WTC11 (cell line): ENCODE measurements at regions not wholly inside any gene's neighbourhood (a gene's known extent, or its start where the extent isn't known, plus 50 kb on each side); places are given as distances from the start of the nearest gene placed in this dataset.

ENCODE experiments used
- ATAC-seq: fragments of 200-7000 bp; cut with Tn5 transposase; 2 replicates; pipeline ENCODE4 v1.10.0; 2021; ENCODE audit warnings: mild to moderate bottlenecking, moderate library complexity
- CTCF ChIA-PET: fragments of 300-600 bp; sonication (Branson Sonifier 250); formaldehyde crosslinking; loops from one replicate; lab custom pipeline; 2021; ENCODE audit warnings: antibody characterized with exemption; lab: Charles Lee
- POLR2A ChIA-PET: fragments of 350-600 bp; sonication (Branson Sonifier 250); formaldehyde crosslinking; loops from one replicate; lab custom pipeline; 2021; ENCODE audit warnings: antibody characterized with exemption; lab: Charles Lee
- DNase-seq: peaks from one replicate; pipeline ENCODE4 v3.0.0; 2021; ENCODE audit warnings: low spot score
- H3K27ac Mint-ChIP-seq: 2 replicates; pipeline ENCODE4 v1.8.0; 2021; ENCODE audit warnings: mixed read lengths
- H3K27me3 Mint-ChIP-seq: 2 replicates; pipeline ENCODE4 v1.8.0; 2021; ENCODE audit warnings: low read depth, mild to moderate bottlenecking, moderate library complexity, mixed read lengths
- H3K36me3 Mint-ChIP-seq: 2 replicates; pipeline ENCODE4 v1.8.0; 2021; ENCODE audit warnings: mixed read lengths
- H3K4me1 Mint-ChIP-seq: 2 replicates; pipeline ENCODE4 v1.8.0; 2022; ENCODE audit warnings: mixed read lengths
- H3K4me3 Mint-ChIP-seq: 2 replicates; pipeline ENCODE4 v1.8.0; 2021; ENCODE audit warnings: mild to moderate bottlenecking, moderate library complexity, mixed read lengths
- H3K9me3 Mint-ChIP-seq: 2 replicates; pipeline ENCODE4 v1.8.0; 2021; ENCODE audit warnings: mixed read lengths
- ATF1 ChIP-seq: sonication (generic); formaldehyde crosslinking; IDR thresholded peaks from 2 replicates; pipeline ENCODE4 v1.8.1; 2023; ENCODE audit warnings: mild to moderate bottlenecking, moderate library complexity, missing genetic modification reagents
- CREB1 ChIP-seq: sonication (generic); formaldehyde crosslinking; IDR thresholded peaks from 2 replicates; pipeline ENCODE4 v1.8.0; 2023; ENCODE audit warnings: mild to moderate bottlenecking, missing genetic modification reagents
- CREM ChIP-seq: sonication (generic); formaldehyde crosslinking; IDR thresholded peaks from 2 replicates; pipeline ENCODE4 v1.8.1; 2022; ENCODE audit warnings: mild to moderate bottlenecking, missing genetic modification reagents, moderate library complexity
- GABPB1 ChIP-seq: sonication (generic); formaldehyde crosslinking; IDR thresholded peaks from 2 replicates; pipeline ENCODE4 v1.8.1; 2023; ENCODE audit warnings: mild to moderate bottlenecking, missing genetic modification reagents
- HMGA2 ChIP-seq: fragments of 250-450 bp; sonication (Bioruptor Pico); IDR thresholded peaks from 2 replicates; pipeline ENCODE4 v1.4.0; 2021; ENCODE audit warnings: mild to moderate bottlenecking, moderate library complexity
- NFE2L1 ChIP-seq: sonication (generic); formaldehyde crosslinking; IDR thresholded peaks from 2 replicates; pipeline ENCODE4 v1.8.1; 2023; ENCODE audit warnings: missing genetic modification reagents
- NFYB ChIP-seq: sonication (generic); formaldehyde crosslinking; conservative IDR thresholded peaks from 2 replicates; pipeline ENCODE4 v1.8.0; 2022; ENCODE audit warnings: low read depth, missing genetic modification reagents
- NR2C2 ChIP-seq: sonication (generic); formaldehyde crosslinking; IDR thresholded peaks from 2 replicates; pipeline ENCODE4 v1.8.0; 2022; ENCODE audit warnings: mild to moderate bottlenecking, missing genetic modification reagents
- OVOL2 ChIP-seq: fragments of 250-450 bp; sonication (Bioruptor Pico); IDR thresholded peaks from 2 replicates; pipeline ENCODE4 v1.9.0; 2021; ENCODE audit warnings: mild to moderate bottlenecking, borderline replicate concordance
- TEAD4 ChIP-seq: sonication (generic); formaldehyde crosslinking; IDR thresholded peaks from 2 replicates; pipeline ENCODE4 v1.8.0; 2022; ENCODE audit warnings: mild to moderate bottlenecking, missing genetic modification reagents
- ZNF423 ChIP-seq: fragments of 250-450 bp; sonication (Bioruptor Pico); IDR thresholded peaks from 2 replicates; pipeline ENCODE4 v2.1.2; 2022; ENCODE audit warnings: mild to moderate bottlenecking, moderate library complexity
- ZNF671 ChIP-seq: fragments of 250-450 bp; sonication (Bioruptor Pico); IDR thresholded peaks from 2 replicates; pipeline ENCODE4 v1.8.0; 2021; ENCODE audit warnings: mild to moderate bottlenecking
- TF ChIP-seq, protein P1 (sequence below): sonication (generic); formaldehyde crosslinking; IDR thresholded peaks from 2 replicates; pipeline ENCODE4 v1.8.0; 2022; ENCODE audit warnings: mild to moderate bottlenecking, missing genetic modification reagents
- TF ChIP-seq, protein P2 (sequence below): fragments of 250-450 bp; sonication (Bioruptor Pico); IDR thresholded peaks from 2 replicates; pipeline ENCODE4 v2.1.2; 2022; ENCODE audit warnings: mild to moderate bottlenecking, moderate library complexity
- TF ChIP-seq, protein P3 (sequence below): sonication (generic); formaldehyde crosslinking; IDR thresholded peaks from 2 replicates; pipeline ENCODE4 v1.8.1; 2023; ENCODE audit warnings: mild to moderate bottlenecking, moderate library complexity, missing genetic modification reagents
- TF ChIP-seq, protein P4 (sequence below): sonication (generic); formaldehyde crosslinking; IDR thresholded peaks from 2 replicates; pipeline ENCODE4 v1.8.1; 2022; ENCODE audit warnings: low read depth, missing genetic modification reagents, borderline replicate concordance
- TF ChIP-seq, protein P5 (sequence below): sonication (generic); formaldehyde crosslinking; IDR thresholded peaks from 2 replicates; pipeline ENCODE4 v1.8.1; 2023; ENCODE audit warnings: mild to moderate bottlenecking, missing genetic modification reagents
- TF ChIP-seq, protein P6 (sequence below): fragments of 250-450 bp; sonication (Bioruptor Pico); IDR thresholded peaks from 2 replicates; pipeline ENCODE4 v1.9.0; 2021; ENCODE audit warnings: mild to moderate bottlenecking
- TF ChIP-seq, protein P7 (sequence below): sonication (generic); formaldehyde crosslinking; conservative IDR thresholded peaks from 2 replicates; pipeline ENCODE4 v1.8.1; 2022; ENCODE audit warnings: mild to moderate bottlenecking, missing genetic modification reagents

DNA sequence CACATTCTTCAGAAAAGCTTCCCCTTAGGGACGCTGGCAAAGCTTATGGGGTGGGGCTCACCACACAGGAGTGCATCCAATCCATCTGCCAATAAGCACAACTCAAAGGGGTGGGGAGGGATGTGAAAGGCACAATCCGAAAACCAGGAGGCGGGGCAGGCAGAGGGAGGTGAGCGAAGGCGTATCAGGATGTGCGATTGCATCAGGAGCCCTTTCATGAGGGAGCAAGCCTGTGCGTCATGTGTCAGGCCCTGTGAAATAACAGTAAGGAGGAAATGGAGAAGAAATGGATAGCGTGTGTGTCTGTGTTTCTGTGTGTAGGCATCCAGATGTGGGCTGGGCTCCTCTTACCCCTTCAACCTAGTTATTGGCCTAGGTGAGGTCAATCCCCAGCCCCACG lies 382.4 kb upstream of the CDH4 start:
- TF ChIP-seq, protein P1, sequence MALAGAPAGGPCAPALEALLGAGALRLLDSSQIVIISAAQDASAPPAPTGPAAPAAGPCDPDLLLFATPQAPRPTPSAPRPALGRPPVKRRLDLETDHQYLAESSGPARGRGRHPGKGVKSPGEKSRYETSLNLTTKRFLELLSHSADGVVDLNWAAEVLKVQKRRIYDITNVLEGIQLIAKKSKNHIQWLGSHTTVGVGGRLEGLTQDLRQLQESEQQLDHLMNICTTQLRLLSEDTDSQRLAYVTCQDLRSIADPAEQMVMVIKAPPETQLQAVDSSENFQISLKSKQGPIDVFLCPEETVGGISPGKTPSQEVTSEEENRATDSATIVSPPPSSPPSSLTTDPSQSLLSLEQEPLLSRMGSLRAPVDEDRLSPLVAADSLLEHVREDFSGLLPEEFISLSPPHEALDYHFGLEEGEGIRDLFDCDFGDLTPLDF (CRISPR knock-in tag): no peak
- Mint-ChIP-seq H3K36me3 (0 out of 2 replicates have a peak, but pooled peaks cover 2% of the 10 kb centered on the region), H3K27me3 (peaks cover 65% of the 10 kb centered on the region), H3K9me3 (peaks cover 7% of the 10 kb centered on the region; the same call in 1 of the 2 replicates), H3K4me3 (no peak overlapping the region), H3K27ac (no peak overlapping the region), H3K4me1 (no peaks in the 10 kb centered on the region)
- ATAC-seq: no peak
- POLR2A ChIA-PET: no interaction called here
- DNase-seq: no peak
- CTCF ChIA-PET: interaction anchor here (1.2 kb wide), 1 partner anchor 18 kb away, joined by 5 read pairs; no protein-coding TSS in a partner anchor

DNA sequence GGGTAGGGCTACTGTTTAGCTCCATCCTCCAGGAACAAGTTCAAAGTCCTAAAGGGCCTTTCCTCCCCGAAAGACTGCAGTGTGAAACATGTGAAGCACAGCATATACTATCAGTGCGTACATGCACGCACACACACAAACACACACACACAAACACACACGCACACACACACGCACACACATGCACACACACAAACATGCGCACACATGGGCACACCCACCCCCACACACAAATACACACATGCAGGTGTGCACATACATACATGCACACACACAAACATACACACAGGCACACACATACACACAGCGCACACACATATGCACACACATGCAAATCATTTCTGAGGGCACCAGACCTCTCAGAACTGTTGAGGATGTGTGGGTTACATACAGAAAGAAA lies 382.0 kb upstream of the CDH4 start:
- 0 out of 2 replicates have a peak, but pooled peaks cover 2% of the 10 kb centered on the region for H3K36me3 Mint-ChIP-seq
- peaks cover 64% of the 10 kb centered on the region for H3K27me3 Mint-ChIP-seq
- H3K4me1 Mint-ChIP-seq: no peaks in the 10 kb centered on the region
- H3K9me3 Mint-ChIP-seq: peaks cover 7% of the 10 kb centered on the region; the same call in 1 of the 2 replicates
- ATAC-seq (no peak), DNase-seq (no peak)
- H3K4me3 Mint-ChIP-seq: no peak overlapping the region
- ChIA-PET POLR2A (no interaction called here), CTCF (interaction anchor here (0.9 to 1.2 kb wide), 2 partner anchors 18 kb away, joined by 3 to 5 read pairs; no protein-coding TSS in a partner anchor)
- TF ChIP-seq CREM (CRISPR knock-in tag) (no peak), NR2C2 (no peak), ZNF671 (CRISPR knock-in tag) (no peak), ZNF423 (CRISPR knock-in tag) (no peak), HMGA2 (no peak), OVOL2 (CRISPR knock-in tag) (no peak), CREB1 (CRISPR knock-in tag) (no peak), TEAD4 (no peak), ATF1 (CRISPR knock-in tag) (no peak), GABPB1 (CRISPR knock-in tag) (no peak), NFE2L1 (CRISPR knock-in tag) (no peak), NFYB (CRISPR knock-in tag) (no peak)
- TF ChIP-seq, protein P2, sequence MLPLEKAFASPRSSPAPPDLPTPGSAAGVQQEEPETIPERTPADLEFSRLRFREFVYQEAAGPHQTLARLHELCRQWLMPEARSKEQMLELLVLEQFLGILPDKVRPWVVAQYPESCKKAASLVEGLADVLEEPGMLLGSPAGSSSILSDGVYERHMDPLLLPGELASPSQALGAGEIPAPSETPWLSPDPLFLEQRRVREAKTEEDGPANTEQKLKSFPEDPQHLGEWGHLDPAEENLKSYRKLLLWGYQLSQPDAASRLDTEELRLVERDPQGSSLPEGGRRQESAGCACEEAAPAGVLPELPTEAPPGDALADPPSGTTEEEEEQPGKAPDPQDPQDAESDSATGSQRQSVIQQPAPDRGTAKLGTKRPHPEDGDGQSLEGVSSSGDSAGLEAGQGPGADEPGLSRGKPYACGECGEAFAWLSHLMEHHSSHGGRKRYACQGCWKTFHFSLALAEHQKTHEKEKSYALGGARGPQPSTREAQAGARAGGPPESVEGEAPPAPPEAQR: no peak
- TF ChIP-seq, protein P3, sequence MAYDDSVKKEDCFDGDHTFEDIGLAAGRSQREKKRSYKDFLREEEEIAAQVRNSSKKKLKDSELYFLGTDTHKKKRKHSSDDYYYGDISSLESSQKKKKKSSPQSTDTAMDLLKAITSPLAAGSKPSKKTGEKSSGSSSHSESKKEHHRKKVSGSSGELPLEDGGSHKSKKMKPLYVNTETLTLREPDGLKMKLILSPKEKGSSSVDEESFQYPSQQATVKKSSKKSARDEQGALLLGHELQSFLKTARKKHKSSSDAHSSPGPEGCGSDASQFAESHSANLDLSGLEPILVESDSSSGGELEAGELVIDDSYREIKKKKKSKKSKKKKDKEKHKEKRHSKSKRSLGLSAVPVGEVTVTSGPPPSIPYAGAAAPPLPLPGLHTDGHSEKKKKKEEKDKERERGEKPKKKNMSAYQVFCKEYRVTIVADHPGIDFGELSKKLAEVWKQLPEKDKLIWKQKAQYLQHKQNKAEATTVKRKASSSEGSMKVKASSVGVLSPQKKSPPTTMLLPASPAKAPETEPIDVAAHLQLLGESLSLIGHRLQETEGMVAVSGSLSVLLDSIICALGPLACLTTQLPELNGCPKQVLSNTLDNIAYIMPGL (CRISPR knock-in tag): no peak
- TF ChIP-seq, protein P1 (CRISPR knock-in tag): no peak
- TF ChIP-seq, protein P4, sequence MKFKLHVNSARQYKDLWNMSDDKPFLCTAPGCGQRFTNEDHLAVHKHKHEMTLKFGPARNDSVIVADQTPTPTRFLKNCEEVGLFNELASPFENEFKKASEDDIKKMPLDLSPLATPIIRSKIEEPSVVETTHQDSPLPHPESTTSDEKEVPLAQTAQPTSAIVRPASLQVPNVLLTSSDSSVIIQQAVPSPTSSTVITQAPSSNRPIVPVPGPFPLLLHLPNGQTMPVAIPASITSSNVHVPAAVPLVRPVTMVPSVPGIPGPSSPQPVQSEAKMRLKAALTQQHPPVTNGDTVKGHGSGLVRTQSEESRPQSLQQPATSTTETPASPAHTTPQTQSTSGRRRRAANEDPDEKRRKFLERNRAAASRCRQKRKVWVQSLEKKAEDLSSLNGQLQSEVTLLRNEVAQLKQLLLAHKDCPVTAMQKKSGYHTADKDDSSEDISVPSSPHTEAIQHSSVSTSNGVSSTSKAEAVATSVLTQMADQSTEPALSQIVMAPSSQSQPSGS (CRISPR knock-in tag): no peak
- TF ChIP-seq, protein P5, sequence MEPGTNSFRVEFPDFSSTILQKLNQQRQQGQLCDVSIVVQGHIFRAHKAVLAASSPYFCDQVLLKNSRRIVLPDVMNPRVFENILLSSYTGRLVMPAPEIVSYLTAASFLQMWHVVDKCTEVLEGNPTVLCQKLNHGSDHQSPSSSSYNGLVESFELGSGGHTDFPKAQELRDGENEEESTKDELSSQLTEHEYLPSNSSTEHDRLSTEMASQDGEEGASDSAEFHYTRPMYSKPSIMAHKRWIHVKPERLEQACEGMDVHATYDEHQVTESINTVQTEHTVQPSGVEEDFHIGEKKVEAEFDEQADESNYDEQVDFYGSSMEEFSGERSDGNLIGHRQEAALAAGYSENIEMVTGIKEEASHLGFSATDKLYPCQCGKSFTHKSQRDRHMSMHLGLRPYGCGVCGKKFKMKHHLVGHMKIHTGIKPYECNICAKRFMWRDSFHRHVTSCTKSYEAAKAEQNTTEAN (CRISPR knock-in tag): no peak
- TF ChIP-seq, protein P6, sequence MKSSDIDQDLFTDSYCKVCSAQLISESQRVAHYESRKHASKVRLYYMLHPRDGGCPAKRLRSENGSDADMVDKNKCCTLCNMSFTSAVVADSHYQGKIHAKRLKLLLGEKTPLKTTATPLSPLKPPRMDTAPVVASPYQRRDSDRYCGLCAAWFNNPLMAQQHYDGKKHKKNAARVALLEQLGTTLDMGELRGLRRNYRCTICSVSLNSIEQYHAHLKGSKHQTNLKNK (CRISPR knock-in tag): no peak
- TF ChIP-seq, protein P7, sequence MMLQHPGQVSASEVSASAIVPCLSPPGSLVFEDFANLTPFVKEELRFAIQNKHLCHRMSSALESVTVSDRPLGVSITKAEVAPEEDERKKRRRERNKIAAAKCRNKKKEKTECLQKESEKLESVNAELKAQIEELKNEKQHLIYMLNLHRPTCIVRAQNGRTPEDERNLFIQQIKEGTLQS (CRISPR knock-in tag): no peak
- H3K27ac Mint-ChIP-seq: no peak overlapping the region
